H1 (cell line): ENCODE measurements at regions not wholly inside any gene's neighbourhood (a gene's known extent, or its start where the extent isn't known, plus 50 kb on each side); places are given as distances from the start of the nearest gene placed in this dataset.

Experiments
- EZH2 ChIP-seq: fragments of 200-600 bp; sonication (generic); IDR thresholded peaks from 2 replicates; pipeline ENCODE4 v1.7.1; 2012; ENCODE audit warnings: low read depth, mild to moderate bottlenecking, moderate library complexity, low read length, inconsistent platforms; ENCODE audit not compliant: severe bottlenecking
- SIRT6 ChIP-seq: IDR thresholded peaks from one replicate; pipeline ENCODE4 v1.7.1; 2012; ENCODE audit warnings: low read length, inconsistent platforms

- no peak for TF ChIP-seq SIRT6
- TF ChIP-seq EZH2 = no peak
- TF ChIP-seq, all 59 proteins: peak for 0
Measured at GRCh38 chr7:106794276-106795083, 70.6 kb upstream of the PIK3CG start (continued).
